HEK293 (cell line): ENCODE measurements at regions not wholly inside any gene's neighbourhood (a gene's known extent, or its start where the extent isn't known, plus 50 kb on each side); places are given as distances from the start of the nearest gene placed in this dataset.

ENCODE experiments used
- CTCF ChIA-PET: fragments of 350-600 bp; formaldehyde crosslinking; extraction: SDS; loops from one replicate; lab custom pipeline; 2021; ENCODE audit warnings: antibody characterized with exemption; lab: Yijun Ruan, JAX
- POLR2A ChIA-PET: fragments of 300-600 bp; formaldehyde crosslinking; extraction: SDS; loops from one replicate; lab custom pipeline; 2020; ENCODE audit warnings: antibody characterized with exemption, inconsistent platforms; lab: Yijun Ruan, JAX
- H3K27ac ChIP-seq: fragments of 200-500 bp; sonication (Bioruptor generic); 2 replicates; pipeline ENCODE4 v1.5.1; 2014; ENCODE audit warnings: low read depth, low read length, control low read depth, inconsistent platforms; ENCODE audit errors: extremely low read depth
- H3K36me3 ChIP-seq, 2 experiments: fragments of 200-500 bp in 1 of 2; sonication (Bioruptor generic) in 1 of 2; 1 replicate in 1 of 2; 2 replicates in 1 of 2; pipeline ENCODE4 v1.5.1; 2014 to 2017; ENCODE audit warnings: inconsistent platforms in 2 of 2, low read length in 2 of 2; ENCODE audit not compliant: control insufficient read depth in 2 of 2, insufficient read depth in 1 of 2
- H3K4me1 ChIP-seq: fragments of 200-500 bp; sonication (Bioruptor generic); 2 replicates; pipeline ENCODE4 v1.5.1; 2014; ENCODE audit warnings: mild to moderate bottlenecking, low read length, inconsistent platforms; ENCODE audit not compliant: control insufficient read depth, insufficient read depth
- H3K4me3 ChIP-seq: 2 replicates; pipeline ENCODE4 v1.5.1; 2011; ENCODE audit warnings: low read depth, mild to moderate bottlenecking, control low read depth, low read length, moderate library complexity
- H3K9me3 ChIP-seq: fragments of 200-500 bp; sonication (Bioruptor generic); 2 replicates; pipeline ENCODE4 v1.5.1; 2014; ENCODE audit warnings: low read depth, low read length, inconsistent platforms; ENCODE audit not compliant: control insufficient read depth, insufficient read depth
- HOXA7 ChIP-seq: sonication (generic); formaldehyde crosslinking; IDR thresholded peaks from 2 replicates; pipeline ENCODE4 v1.8.1; 2022; ENCODE audit warnings: missing genetic modification reagents, borderline replicate concordance
- HOXC10 ChIP-seq: sonication (generic); formaldehyde crosslinking; IDR thresholded peaks from 2 replicates; pipeline ENCODE4 v1.8.1; 2023; ENCODE audit warnings: mild to moderate bottlenecking, missing genetic modification reagents
- KLF16 ChIP-seq: fragments of 450-650 bp; formaldehyde crosslinking; IDR thresholded peaks from 2 replicates; pipeline ENCODE4 v1.5.1; 2017; ENCODE audit warnings: missing biosample characterization, missing genetic modification characterization
- KLF8 ChIP-seq: fragments of 450-650 bp; formaldehyde crosslinking; IDR thresholded peaks from 2 replicates; pipeline ENCODE4 v1.5.1; 2016; ENCODE audit warnings: missing biosample characterization, missing genetic modification characterization
- OVOL3 ChIP-seq: fragments of 450-650 bp; formaldehyde crosslinking; IDR thresholded peaks from 2 replicates; pipeline ENCODE4 v1.5.1; 2016; ENCODE audit warnings: missing biosample characterization, missing genetic modification characterization
- REPIN1 ChIP-seq: fragments of 450-650 bp; formaldehyde crosslinking; IDR thresholded peaks from 2 replicates; pipeline ENCODE4 v1.5.1; 2017; ENCODE audit warnings: missing biosample characterization, missing genetic modification characterization, low read depth
- SCRT2 ChIP-seq: fragments of 450-650 bp; formaldehyde crosslinking; IDR thresholded peaks from 2 replicates; pipeline ENCODE4 v1.5.1; 2016; ENCODE audit warnings: missing biosample characterization, missing genetic modification characterization
- ZBTB7A ChIP-seq: fragments of 450-650 bp; formaldehyde crosslinking; IDR thresholded peaks from 2 replicates; pipeline ENCODE4 v1.5.1; 2016; ENCODE audit warnings: low read depth, missing biosample characterization, missing genetic modification characterization
- ZNF157 ChIP-seq: fragments of 450-650 bp; formaldehyde crosslinking; IDR thresholded peaks from 2 replicates; pipeline ENCODE4 v1.5.1; 2016; ENCODE audit warnings: missing biosample characterization, missing genetic modification characterization
- ZNF324 ChIP-seq: fragments of 450-650 bp; formaldehyde crosslinking; IDR thresholded peaks from 2 replicates; pipeline ENCODE4 v1.5.1; 2016; ENCODE audit warnings: missing biosample characterization, missing genetic modification characterization
- ZNF366 ChIP-seq: fragments of 450-650 bp; formaldehyde crosslinking; conservative IDR thresholded peaks from 2 replicates; pipeline ENCODE4 v1.5.1; 2016; ENCODE audit warnings: missing biosample characterization, missing genetic modification characterization
- ZNF37A ChIP-seq: fragments of 450-650 bp; IDR thresholded peaks from 2 replicates; pipeline ENCODE4 v1.5.1; 2018; ENCODE audit warnings: missing biosample characterization, missing genetic modification characterization
- ZNF404 ChIP-seq: fragments of 450-650 bp; formaldehyde crosslinking; IDR thresholded peaks from 2 replicates; pipeline ENCODE4 v1.5.1; 2017; ENCODE audit warnings: missing biosample characterization, missing genetic modification characterization
- ZNF548 ChIP-seq: fragments of 450-650 bp; formaldehyde crosslinking; IDR thresholded peaks from 2 replicates; pipeline ENCODE4 v1.5.1; 2016; ENCODE audit warnings: missing biosample characterization, missing genetic modification characterization
- ZNF585B ChIP-seq: fragments of 450-650 bp; formaldehyde crosslinking; IDR thresholded peaks from 2 replicates; pipeline ENCODE4 v1.5.1; 2016; ENCODE audit warnings: missing biosample characterization, missing genetic modification characterization
- ZNF621 ChIP-seq: fragments of 450-650 bp; formaldehyde crosslinking; IDR thresholded peaks from 2 replicates; pipeline ENCODE4 v1.5.1; 2017; ENCODE audit warnings: missing biosample characterization, missing genetic modification characterization
- ZNF792 ChIP-seq: fragments of 450-650 bp; formaldehyde crosslinking; IDR thresholded peaks from 2 replicates; pipeline ENCODE4 v1.5.1; 2016; ENCODE audit warnings: missing biosample characterization, missing genetic modification characterization
- ZSCAN30 ChIP-seq: fragments of 450-650 bp; IDR thresholded peaks from 2 replicates; pipeline ENCODE4 v1.5.1; 2018; ENCODE audit warnings: missing biosample characterization, mild to moderate bottlenecking, missing genetic modification characterization, moderate library complexity
- TF ChIP-seq, protein P1 (sequence below): fragments of 450-650 bp; formaldehyde crosslinking; IDR thresholded peaks from 2 replicates; pipeline ENCODE4 v1.5.1; 2016; ENCODE audit warnings: missing biosample characterization, missing genetic modification characterization
- TF ChIP-seq, protein P2 (sequence below): fragments of 450-650 bp; IDR thresholded peaks from 2 replicates; pipeline ENCODE4 v1.5.1; 2018; ENCODE audit warnings: missing biosample characterization, mild to moderate bottlenecking, missing genetic modification characterization
- TF ChIP-seq, protein P3 (sequence below): fragments of 450-650 bp; formaldehyde crosslinking; IDR thresholded peaks from 2 replicates; pipeline ENCODE4 v1.5.1; 2016; ENCODE audit warnings: missing biosample characterization, missing genetic modification characterization
- TF ChIP-seq, protein P4 (sequence below): fragments of 450-650 bp; formaldehyde crosslinking; IDR thresholded peaks from 2 replicates; pipeline ENCODE4 v1.5.1; 2016; ENCODE audit warnings: missing biosample characterization, missing genetic modification characterization

DNA sequence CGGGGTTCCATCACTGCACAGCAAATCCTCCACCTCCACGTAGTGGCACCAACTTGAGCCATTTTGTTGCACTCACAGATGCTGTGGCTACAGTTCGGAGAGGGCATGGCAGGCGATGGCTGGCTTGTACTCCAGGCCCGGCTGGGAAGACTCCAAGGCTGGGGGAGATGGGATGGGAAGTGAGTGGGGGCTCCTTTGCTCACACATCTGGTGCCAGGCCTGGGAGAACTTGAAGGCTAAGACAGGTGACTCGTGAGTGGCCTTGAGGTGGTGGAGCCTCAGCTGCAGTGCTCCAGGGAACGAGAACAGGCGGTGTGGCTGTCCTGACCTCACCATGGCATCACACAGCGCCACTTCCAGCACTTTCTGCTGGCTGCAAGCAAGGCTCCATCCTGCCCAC lies 87.9 kb downstream of the PLXNA1 start (continued):
- TF ChIP-seq, protein P1, sequence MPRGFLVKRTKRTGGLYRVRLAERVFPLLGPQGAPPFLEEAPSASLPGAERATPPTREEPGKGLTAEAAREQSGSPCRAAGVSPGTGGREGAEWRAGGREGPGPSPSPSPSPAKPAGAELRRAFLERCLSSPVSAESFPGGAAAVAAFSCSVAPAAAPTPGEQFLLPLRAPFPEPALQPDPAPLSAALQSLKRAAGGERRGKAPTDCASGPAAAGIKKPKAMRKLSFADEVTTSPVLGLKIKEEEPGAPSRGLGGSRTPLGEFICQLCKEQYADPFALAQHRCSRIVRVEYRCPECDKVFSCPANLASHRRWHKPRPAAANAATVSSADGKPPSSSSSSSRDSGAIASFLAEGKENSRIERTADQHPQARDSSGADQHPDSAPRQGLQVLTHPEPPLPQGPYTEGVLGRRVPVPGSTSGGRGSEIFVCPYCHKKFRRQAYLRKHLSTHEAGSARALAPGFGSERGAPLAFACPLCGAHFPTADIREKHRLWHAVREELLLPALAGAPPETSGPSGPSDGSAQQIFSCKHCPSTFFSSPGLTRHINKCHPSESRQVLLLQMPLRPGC (tag by site-specific recombination), result no peak
- TF ChIP-seq KLF16, result no peak

DNA sequence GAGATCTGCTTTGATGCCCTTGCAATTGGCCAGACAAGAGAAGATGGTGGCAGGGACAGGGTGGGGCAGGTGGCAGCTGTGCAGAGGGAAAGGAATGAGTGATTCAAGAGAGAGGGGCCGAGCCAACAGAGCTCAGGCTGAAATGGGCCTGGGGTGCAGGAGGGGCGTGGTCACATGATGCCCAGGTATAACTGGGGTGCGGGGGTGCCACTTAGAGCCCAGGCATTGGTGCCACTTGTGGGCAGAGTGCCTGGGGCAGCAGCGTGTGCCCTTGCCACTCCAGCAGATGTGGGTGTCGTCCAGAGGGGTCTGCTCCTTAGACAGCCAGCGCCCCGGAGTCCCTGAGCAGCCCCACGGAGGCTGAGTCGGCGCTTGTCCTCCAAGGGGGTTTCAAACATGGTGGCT lies 88.7 kb downstream of the PLXNA1 start:
- Histone ChIP-seq H3K4me3 (no peak overlapping the region), H3K27ac (no peak overlapping the region), H3K4me1 (no peaks in the 10 kb centered on the region), H3K36me3 (no peaks in the 10 kb centered on the region), H3K9me3 (no peaks in the 10 kb centered on the region)
- TF ChIP-seq KLF16, result no peak
- no peak for TF ChIP-seq ZBTB7A (tag by site-specific recombination)
- TF ChIP-seq ZNF621 (tag by site-specific recombination), result no peak
- ChIA-PET CTCF (no interaction called here), POLR2A (no interaction called here)

DNA sequence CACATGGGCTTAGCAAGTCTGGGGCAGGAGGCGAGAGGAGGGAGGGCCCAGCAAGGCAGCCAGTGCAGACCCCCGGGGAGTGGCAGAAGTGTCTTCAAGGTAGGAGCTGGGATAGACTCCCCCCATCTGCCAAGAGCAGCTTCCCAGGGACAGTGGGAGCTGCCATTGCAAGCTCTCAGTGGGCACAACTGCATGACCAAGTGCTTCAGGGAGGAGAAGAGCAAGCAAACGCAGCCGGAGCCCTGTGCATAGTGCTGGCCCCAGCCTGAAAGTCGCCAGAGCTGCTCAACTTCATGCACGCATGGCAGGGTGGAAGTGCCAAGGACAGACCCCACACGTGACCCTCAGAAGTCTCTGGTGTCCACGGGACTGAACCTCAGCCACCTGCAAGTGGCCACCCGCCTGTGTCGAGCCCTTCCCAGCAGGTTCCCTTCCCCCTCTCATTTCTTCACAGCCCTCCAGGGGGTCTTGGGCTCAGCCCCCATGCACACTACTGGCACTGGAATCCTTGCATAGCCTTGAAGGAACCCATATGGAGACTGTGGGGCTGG lies 89.4 kb downstream of the PLXNA1 start:
- no peaks in the 10 kb centered on the region for H3K4me1 ChIP-seq
- H3K4me3 ChIP-seq, result no peak overlapping the region
- no peak overlapping the region for H3K27ac ChIP-seq
- no peaks in the 10 kb centered on the region for H3K36me3 ChIP-seq
- CTCF ChIA-PET, result interaction anchor here (0.6 kb wide), 1 partner anchor 138 kb away, joined by 4 read pairs; no protein-coding TSS in a partner anchor
- TF ChIP-seq ZNF792, result no peak
- no peak for TF ChIP-seq SCRT2 (tag by site-specific recombination)
- no peak for TF ChIP-seq KLF8 (tag by site-specific recombination)
- TF ChIP-seq OVOL3 (tag by site-specific recombination), result no peak
- TF ChIP-seq ZNF324, result no peak
- TF ChIP-seq HOXA7 (CRISPR knock-in tag), result no peak
- TF ChIP-seq ZNF157 (tag by site-specific recombination), result no peak
- no peak for TF ChIP-seq ZNF404 (tag by site-specific recombination)
- no peak for TF ChIP-seq HOXC10 (CRISPR knock-in tag)
- TF ChIP-seq ZNF585B (tag by site-specific recombination), result no peak
- TF ChIP-seq, protein P2, sequence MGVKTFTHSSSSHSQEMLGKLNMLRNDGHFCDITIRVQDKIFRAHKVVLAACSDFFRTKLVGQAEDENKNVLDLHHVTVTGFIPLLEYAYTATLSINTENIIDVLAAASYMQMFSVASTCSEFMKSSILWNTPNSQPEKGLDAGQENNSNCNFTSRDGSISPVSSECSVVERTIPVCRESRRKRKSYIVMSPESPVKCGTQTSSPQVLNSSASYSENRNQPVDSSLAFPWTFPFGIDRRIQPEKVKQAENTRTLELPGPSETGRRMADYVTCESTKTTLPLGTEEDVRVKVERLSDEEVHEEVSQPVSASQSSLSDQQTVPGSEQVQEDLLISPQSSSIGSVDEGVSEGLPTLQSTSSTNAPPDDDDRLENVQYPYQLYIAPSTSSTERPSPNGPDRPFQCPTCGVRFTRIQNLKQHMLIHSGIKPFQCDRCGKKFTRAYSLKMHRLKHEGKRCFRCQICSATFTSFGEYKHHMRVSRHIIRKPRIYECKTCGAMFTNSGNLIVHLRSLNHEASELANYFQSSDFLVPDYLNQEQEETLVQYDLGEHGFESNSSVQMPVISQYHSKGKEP (tag by site-specific recombination), result no peak
- TF ChIP-seq REPIN1 (tag by site-specific recombination), result no peak
- TF ChIP-seq ZNF366, result no peak
- TF ChIP-seq, protein P3, sequence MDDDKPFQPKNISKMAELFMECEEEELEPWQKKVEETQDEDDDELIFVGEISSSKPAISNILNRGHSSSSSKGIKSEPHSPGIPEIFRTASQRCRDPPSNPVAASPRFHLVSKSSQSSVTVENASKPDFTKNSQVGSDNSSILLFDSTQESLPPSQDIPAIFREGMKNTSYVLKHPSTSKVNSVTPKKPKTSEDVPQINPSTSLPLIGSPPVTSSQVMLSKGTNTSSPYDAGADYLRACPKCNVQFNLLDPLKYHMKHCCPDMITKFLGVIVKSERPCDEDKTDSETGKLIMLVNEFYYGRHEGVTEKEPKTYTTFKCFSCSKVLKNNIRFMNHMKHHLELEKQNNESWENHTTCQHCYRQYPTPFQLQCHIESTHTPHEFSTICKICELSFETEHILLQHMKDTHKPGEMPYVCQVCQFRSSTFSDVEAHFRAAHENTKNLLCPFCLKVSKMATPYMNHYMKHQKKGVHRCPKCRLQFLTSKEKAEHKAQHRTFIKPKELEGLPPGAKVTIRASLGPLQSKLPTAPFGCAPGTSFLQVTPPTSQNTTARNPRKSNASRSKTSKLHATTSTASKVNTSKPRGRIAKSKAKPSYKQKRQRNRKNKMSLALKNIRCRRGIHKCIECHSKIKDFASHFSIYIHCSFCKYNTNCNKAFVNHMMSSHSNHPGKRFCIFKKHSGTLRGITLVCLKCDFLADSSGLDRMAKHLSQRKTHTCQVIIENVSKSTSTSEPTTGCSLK (tag by site-specific recombination), result no peak
- no peak for TF ChIP-seq ZNF548 (tag by site-specific recombination)
- TF ChIP-seq, protein P4, sequence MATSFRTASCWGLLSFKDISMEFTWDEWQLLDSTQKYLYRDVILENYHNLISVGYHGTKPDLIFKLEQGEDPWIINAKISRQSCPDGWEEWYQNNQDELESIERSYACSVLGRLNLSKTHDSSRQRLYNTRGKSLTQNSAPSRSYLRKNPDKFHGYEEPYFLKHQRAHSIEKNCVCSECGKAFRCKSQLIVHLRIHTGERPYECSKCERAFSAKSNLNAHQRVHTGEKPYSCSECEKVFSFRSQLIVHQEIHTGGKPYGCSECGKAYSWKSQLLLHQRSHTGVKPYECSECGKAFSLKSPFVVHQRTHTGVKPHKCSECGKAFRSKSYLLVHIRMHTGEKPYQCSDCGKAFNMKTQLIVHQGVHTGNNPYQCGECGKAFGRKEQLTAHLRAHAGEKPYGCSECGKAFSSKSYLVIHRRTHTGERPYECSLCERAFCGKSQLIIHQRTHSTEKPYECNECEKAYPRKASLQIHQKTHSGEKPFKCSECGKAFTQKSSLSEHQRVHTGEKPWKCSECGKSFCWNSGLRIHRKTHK (tag by site-specific recombination), result no peak
- TF ChIP-seq ZNF37A (tag by site-specific recombination), result no peak
- TF ChIP-seq ZSCAN30 (tag by site-specific recombination), result no peak
- TF ChIP-seq, all 188 proteins: peak for 0
- POLR2A ChIA-PET, result no interaction called here
- no peaks in the 10 kb centered on the region for H3K9me3 ChIP-seq
